OCI-LY7 (cell line): ENCODE measurements at regions not wholly inside any gene's neighbourhood (a gene's known extent, or its start where the extent isn't known, plus 50 kb on each side); places are given as distances from the start of the nearest gene placed in this dataset.

Experiments used
- BruUV-seq: library from RNA; stranded (reverse); fragments of 400-500 nt; replicated peaks from 2 replicates; lab custom pipeline; 2021; lab: Mats Ljungman, UMichigan
- CTCF ChIA-PET: fragments of 300-600 bp; sonication (Branson Sonifier 250); formaldehyde crosslinking; loops from one replicate; lab custom pipeline; 2022; ENCODE audit warnings: antibody characterized with exemption; ENCODE audit not compliant: unreplicated experiment; lab: Charles Lee
- POLR2A ChIA-PET: fragments of 300-600 bp; sonication (Branson Sonifier 250); formaldehyde crosslinking; loops from one replicate; lab custom pipeline; 2022; ENCODE audit warnings: antibody characterized with exemption; lab: Charles Lee
- DNase-seq: peaks from one replicate; pipeline ENCODE4 v3.0.0-alpha.2; 2015; ENCODE audit warnings: low spot score
- H2AFZ ChIP-seq: fragments of 200-600 bp; sonication (generic), shearing (Covaris generic); 2 replicates; pipeline ENCODE4 v1.6.1; 2014; ENCODE audit warnings: mild to moderate bottlenecking, antibody characterized with exemption, low read length, moderate library complexity
- H3K27ac ChIP-seq: fragments of 200-600 bp; sonication (generic); 2 replicates; pipeline ENCODE4 v1.5.1; 2014; ENCODE audit warnings: mixed run types, low read depth, mild to moderate bottlenecking, moderate library complexity, low read length, inconsistent platforms; ENCODE audit not compliant: poor library complexity, severe bottlenecking
- H3K36me3 ChIP-seq: fragments of 200-600 bp; sonication (generic); 2 replicates; pipeline ENCODE4 v1.6.1; 2014; ENCODE audit warnings: mild to moderate bottlenecking, antibody characterized with exemption, low read length, moderate library complexity, mixed read lengths; ENCODE audit not compliant: insufficient read depth
- H3K4me1 ChIP-seq: fragments of 200-600 bp; sonication (generic); 2 replicates; pipeline ENCODE4 v1.5.1; 2014; ENCODE audit warnings: mild to moderate bottlenecking, low read length; ENCODE audit not compliant: insufficient read depth, poor library complexity, severe bottlenecking
- H3K4me2 ChIP-seq: fragments of 200-600 bp; sonication (generic); 2 replicates; pipeline ENCODE4 v1.6.1; 2014; ENCODE audit warnings: mild to moderate bottlenecking, low read length
- H3K4me3 ChIP-seq: fragments of 200-600 bp; sonication (generic); 2 replicates; pipeline ENCODE4 v1.5.1; 2014; ENCODE audit warnings: mild to moderate bottlenecking, low read depth, low read length; ENCODE audit not compliant: poor library complexity, severe bottlenecking
- H3K79me2 ChIP-seq: fragments of 200-600 bp; sonication (generic); 2 replicates; pipeline ENCODE4 v1.6.1; 2016; ENCODE audit warnings: low read depth, mild to moderate bottlenecking, low read length, moderate library complexity, mixed read lengths; ENCODE audit not compliant: insufficient read depth
- H3K9me2 ChIP-seq: fragments of 200-600 bp; sonication (generic); 2 replicates; pipeline ENCODE4 v1.6.1; 2016; ENCODE audit warnings: mild to moderate bottlenecking, low read length, mixed read lengths; ENCODE audit not compliant: insufficient read depth
- H3K9me3 ChIP-seq: fragments of 200-600 bp; sonication (generic); 2 replicates; pipeline ENCODE4 v1.6.1; 2014; ENCODE audit warnings: mild to moderate bottlenecking, mixed run types, low read length, mixed read lengths
- H4K20me1 ChIP-seq: fragments of 200-600 bp; sonication (generic); 2 replicates; pipeline ENCODE4 v1.6.1; 2014; ENCODE audit warnings: mild to moderate bottlenecking, antibody characterized with exemption, low read length, moderate library complexity, mixed read lengths; ENCODE audit not compliant: insufficient read depth
- EZH2phosphoT487 ChIP-seq: fragments of 200-600 bp; sonication (generic); IDR thresholded peaks from 2 replicates; pipeline ENCODE4 v1.6.1; 2018; ENCODE audit warnings: low read depth, borderline replicate concordance, mild to moderate bottlenecking, mixed run types, antibody characterized with exemption, low read length, moderate library complexity, mixed read lengths
- intact Hi-C: fragments of 100-400 bp; cut with micrococcal nuclease; formaldehyde crosslinking; loops from one replicate; pipeline ENCODE4 v1.10.0; 2022; ENCODE audit not compliant: unreplicated experiment
- TF ChIP-seq, protein P1 (sequence below): fragments of 200-600 bp; sonication (generic); conservative IDR thresholded peaks from 2 replicates; pipeline ENCODE4 v1.5.1; 2014; ENCODE audit warnings: mild to moderate bottlenecking, antibody characterized with exemption, low read length, moderate library complexity, mixed read lengths

DNA sequence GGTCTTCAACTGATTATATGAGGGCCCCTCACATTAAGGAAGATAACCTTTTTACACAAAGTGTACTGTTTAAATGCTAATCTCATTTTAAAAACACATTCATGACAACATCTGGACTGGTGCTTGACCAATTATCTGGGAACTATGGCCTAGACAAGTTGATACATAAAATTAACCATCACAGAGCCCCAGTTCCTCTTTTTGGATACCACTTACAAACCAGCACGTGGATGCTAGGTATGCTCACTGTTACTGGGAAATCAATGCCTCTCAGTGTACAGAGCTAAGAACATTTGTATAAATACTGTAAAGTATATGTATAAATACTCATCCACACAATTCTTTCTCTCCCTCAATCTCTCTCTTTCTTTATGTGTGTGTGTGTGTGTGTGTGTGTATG lies 1217.8 kb upstream of the LRRTM3 start:
- TF ChIP-seq EZH2phosphoT487 = no peak
- TF ChIP-seq, protein P1, sequence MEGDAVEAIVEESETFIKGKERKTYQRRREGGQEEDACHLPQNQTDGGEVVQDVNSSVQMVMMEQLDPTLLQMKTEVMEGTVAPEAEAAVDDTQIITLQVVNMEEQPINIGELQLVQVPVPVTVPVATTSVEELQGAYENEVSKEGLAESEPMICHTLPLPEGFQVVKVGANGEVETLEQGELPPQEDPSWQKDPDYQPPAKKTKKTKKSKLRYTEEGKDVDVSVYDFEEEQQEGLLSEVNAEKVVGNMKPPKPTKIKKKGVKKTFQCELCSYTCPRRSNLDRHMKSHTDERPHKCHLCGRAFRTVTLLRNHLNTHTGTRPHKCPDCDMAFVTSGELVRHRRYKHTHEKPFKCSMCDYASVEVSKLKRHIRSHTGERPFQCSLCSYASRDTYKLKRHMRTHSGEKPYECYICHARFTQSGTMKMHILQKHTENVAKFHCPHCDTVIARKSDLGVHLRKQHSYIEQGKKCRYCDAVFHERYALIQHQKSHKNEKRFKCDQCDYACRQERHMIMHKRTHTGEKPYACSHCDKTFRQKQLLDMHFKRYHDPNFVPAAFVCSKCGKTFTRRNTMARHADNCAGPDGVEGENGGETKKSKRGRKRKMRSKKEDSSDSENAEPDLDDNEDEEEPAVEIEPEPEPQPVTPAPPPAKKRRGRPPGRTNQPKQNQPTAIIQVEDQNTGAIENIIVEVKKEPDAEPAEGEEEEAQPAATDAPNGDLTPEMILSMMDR = no peak
- Histone ChIP-seq H2AFZ (no peak overlapping the region), H3K4me2 (no peak overlapping the region), H3K4me3 (no peak overlapping the region), H3K9me3 (no peaks in the 10 kb centered on the region), H3K9me2 (no peaks in the 10 kb centered on the region; the same call in 1 of the 2 replicates), H3K27ac (no peak overlapping the region), H3K79me2 (no peaks in the 10 kb centered on the region), H3K36me3 (no peaks in the 10 kb centered on the region), H4K20me1 (no peaks in the 10 kb centered on the region), H3K4me1 (no peaks in the 10 kb centered on the region)
- BruUV-seq = no TSS peak
- POLR2A ChIA-PET = interaction anchor here (0.6 to 1.0 kb wide), 3 partner anchors 9 to 45 kb away, joined by 3 to 4 read pairs (median 3); no protein-coding TSS in a partner anchor
- no peak for DNase-seq
- intact Hi-C loops = no loop called here
- CTCF ChIA-PET = no interaction called here

DNA sequence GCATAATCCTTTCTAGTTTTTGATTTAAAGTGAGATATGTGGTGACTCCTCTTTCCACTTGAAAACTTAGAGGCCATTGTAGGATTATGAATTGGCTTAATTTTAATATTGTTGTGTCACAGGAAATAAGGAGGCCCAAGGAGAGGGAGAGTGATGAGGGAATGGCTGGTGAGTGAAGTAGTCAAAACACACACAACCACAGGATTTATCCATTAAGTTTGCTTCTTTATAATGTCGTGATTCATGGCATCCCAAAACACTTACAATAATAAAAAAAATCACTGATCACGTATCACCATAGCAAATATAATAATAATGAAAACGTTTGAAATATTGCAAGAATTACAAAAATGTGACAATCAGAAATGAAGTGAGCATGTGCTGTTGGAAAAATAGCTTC lies 1215.5 kb upstream of the LRRTM3 start:
- H2AFZ ChIP-seq = no peak overlapping the region
- BruUV-seq = no TSS peak
- intact Hi-C loops = no loop called here

DNA sequence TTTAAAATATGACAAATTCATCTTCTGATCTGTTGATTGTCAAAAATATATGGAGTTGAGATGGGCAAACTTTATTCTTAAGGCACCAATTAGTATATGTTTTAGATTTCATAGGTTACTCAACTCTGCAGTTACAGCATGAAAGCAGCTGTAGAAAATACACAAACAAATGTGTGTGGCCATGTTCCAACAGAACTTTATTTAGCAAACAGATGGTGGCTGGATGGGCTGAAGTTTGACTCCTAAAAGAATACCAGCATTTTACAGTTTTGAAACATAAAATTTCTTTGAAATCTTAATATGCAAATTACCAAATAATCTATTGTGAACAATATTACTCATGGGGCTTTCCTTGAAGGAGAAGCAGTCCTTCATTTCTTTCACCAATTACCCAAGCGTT lies 1206.0 kb upstream of the LRRTM3 start:
- Histone ChIP-seq H3K27ac (no peak overlapping the region), H3K36me3 (no peaks in the 10 kb centered on the region), H3K4me2 (no peak overlapping the region), H3K9me3 (no peaks in the 10 kb centered on the region), H3K9me2 (no peaks in the 10 kb centered on the region), H4K20me1 (no peaks in the 10 kb centered on the region), H2AFZ (no peak overlapping the region), H3K79me2 (no peaks in the 10 kb centered on the region), H3K4me1 (no peaks in the 10 kb centered on the region), H3K4me3 (no peak overlapping the region)
- ChIA-PET CTCF (no interaction called here), POLR2A (no interaction called here)
- intact Hi-C loops = no loop called here
- no TSS peak for BruUV-seq
- no peak for TF ChIP-seq EZH2phosphoT487
- TF ChIP-seq, protein P1 = no peak
- no peak for DNase-seq

More for the DNA sequence above, 1215.5 kb upstream of the LRRTM3 start:
- Histone ChIP-seq H3K4me1 (no peaks in the 10 kb centered on the region), H3K79me2 (no peaks in the 10 kb centered on the region), H4K20me1 (no peaks in the 10 kb centered on the region), H3K9me2 (no peaks in the 10 kb centered on the region; the same call in 1 of the 2 replicates), H3K4me3 (no peak overlapping the region), H3K36me3 (no peaks in the 10 kb centered on the region), H3K27ac (no peak overlapping the region), H3K9me3 (no peaks in the 10 kb centered on the region), H3K4me2 (no peak overlapping the region)
- ChIA-PET POLR2A (interaction anchor here (1.6 kb wide), 1 partner anchor 29 kb away, joined by 3 read pairs; no protein-coding TSS in a partner anchor), CTCF (no interaction called here)
- no peak for DNase-seq
- no peak for TF ChIP-seq EZH2phosphoT487
- TF ChIP-seq, protein P1 = no peak
